ENCODE measurements at regions not wholly inside any gene's neighbourhood (a gene's known extent, or its start where the extent isn't known, plus 50 kb on each side); places are given as distances from the start of the nearest gene placed in this dataset.
"Not testable (repeated sequence)": the region's sequence is repeated elsewhere in the genome, so short reads cannot be mapped to it uniquely, and the experiment has no call there.

DNA sequence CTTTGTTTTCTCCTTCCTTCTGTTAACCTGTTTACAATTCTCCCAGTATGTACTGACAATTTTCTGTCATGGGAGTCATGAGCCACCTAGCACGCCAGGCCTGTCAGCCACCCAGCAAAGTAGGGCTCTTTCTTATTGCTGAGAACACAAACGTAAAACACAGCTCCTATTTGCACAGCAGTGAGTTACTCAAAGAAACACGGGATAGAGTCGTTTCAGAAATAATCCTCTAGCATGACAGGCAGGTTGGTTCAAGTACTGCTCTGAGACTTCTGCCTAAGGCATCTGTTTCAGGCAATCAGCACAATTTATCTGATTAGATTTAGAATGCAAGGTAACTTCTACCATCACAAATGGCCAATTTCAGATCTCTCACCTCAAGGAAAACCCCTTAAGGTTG is 88.8 kb downstream of the CD24 start:
- ATAC-seq (no peak), DNase-seq (ENCODE audit: low spot score) (no peak)

GRCh38 chr6:106884576-106884975 is 90.0 kb downstream of the CD24 start:
- no peak for ATAC-seq
- no peak for DNase-seq (ENCODE audit: low spot score)

GRCh38 chr6:106883808-106884262 is 90.7 kb downstream of the CD24 start:
- ATAC-seq (no peak), DNase-seq (ENCODE audit: low spot score) (no peak)

DNA sequence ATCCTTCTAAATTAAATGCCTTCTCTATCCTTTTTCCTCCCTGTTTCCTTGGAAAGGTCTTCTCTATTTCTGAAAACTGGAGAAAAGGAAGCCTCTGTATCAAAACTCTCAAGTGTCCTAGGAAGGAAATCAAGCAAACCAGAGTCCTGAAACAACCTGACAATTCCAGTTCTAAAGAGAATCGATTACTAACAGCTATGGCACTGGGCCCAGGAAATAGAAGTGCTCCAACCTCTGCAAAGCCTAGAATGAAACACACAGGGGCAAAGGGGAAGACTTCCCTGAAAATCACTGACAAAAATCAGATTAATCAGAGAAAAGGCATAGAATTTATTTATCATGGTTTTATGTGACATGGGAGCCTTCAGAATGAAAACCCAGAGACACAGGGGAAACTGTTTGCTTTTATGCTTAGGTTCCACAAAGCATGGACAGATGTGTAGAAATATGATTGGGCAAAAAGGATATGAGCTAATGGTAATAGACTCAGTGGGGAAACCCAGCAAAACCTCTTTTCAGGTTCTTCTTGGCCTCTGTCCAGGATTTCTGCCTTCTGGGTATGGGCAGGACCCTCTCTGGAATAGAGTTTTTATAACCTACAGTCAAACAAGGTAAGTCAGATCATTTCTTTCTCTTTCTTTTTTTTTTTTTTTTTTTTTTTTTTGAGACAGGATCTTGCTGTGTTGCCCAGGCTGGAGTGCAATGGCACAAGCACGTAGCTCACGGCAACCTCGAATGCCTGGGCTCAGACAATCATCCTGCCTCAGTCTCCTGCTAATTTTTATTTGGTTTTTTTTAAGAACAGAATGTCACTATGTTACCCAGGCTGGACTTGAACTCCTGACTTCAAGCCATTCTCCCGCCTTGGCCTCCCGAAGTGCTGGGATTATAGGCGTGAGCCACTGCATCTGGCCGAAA is 91.7 kb downstream of the CD24 start:
- DNase-seq (ENCODE audit: low spot score) = no peak
- ATAC-seq = peak; percentile 66

GRCh38 chr6:106882138-106882537 is 92.4 kb downstream of the CD24 start:
- DNase-seq (ENCODE audit: low spot score) = no peak
- no peak for ATAC-seq

DNA sequence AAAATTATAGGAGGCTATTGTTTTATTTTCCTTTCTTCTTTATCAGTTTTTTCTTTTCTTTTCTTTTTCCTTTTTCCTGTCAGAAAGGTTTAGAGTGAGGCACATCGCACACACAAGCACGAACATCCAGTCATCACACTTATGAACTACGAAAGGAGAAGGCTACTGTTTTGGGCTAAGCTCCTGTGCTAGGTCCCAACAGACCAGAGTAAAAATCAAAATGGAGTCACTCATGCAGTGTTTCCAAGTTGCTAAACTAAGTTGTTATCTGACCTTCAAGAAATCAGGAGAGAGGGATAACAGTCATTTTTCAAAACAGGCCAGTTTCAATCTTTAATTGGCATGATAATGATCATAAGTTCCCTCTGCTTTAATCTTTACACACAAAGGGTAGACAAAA is 93.6 kb downstream of the CD24 start:
- no peak for ATAC-seq
- no peak for DNase-seq (ENCODE audit: low spot score)

DNA sequence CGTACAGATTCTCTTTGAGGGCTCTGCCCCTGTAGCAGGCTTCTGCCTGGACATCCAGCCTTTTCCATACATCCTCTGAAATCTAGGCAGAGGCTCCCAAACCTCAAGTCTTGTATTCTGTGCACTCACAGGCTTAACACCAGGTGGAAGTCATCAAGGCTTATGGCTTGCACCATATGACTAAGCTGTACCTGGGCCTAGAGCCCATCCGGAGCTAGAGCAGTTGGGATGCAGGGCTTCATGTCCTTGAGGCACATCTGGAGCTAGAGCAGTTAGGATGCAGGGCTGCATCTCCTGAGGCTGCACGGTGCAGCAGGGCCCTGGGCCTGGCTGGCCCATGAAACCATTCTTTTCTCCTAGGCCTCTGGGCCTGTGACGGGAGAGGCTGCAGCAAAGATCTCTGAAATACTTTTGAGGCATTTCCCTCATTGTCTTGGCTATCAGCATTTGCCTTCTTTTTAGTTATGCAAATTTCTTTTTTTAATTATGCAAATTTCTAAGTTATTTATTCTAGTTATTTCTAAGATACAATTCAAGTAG is 98.7 kb downstream of the CD24 start:
- no peak for DNase-seq (ENCODE audit: low spot score)
- no peak for ATAC-seq

DNA sequence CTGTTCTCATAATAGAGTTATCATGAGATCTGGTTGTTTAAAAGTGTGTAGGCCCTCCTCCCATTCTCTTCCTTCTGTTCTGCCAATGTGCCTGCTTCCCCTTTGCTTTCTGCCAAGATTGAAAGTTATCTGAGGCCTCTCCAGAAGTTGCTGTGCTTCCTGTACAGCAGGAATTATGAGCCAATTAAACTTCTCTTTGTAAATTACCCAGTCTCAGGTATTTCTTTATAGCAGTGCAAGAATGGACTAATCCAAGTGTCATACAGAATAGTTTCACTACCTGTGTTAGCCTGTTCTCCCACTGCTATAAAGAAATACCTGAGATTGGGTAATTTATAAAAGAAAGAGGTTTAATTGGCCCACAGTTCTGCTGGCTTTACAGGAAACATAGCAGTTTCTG is 100.0 kb downstream of the CD24 start:
- ATAC-seq (no peak), DNase-seq (ENCODE audit: low spot score) (no peak)

DNA sequence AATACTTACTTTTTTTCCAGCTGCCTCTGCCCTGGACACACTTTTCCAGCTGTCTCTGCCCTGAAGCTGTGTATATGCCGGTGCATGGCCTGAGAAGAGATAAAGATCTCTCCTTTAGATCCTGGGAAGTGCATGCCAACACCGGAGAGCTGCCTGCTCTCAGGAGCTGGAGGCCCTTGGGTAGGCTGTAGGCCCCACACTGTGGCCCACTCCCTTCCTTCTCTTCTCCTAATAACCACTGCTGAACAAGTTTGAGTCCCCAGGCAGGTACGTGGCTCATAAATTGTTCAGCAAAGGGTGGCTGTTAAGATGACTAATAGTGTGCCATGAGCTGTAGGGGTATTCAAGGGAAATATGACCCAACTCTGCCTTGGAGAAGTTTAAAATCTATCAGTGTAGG is 102.5 kb downstream of the CD24 start:
- no peak for DNase-seq (ENCODE audit: low spot score)
- ATAC-seq = no peak

- ATAC-seq = no peak
- no peak for DNase-seq (ENCODE audit: low spot score)
These were observed 103.5 kb downstream of the CD24 start for GRCh38 chr6:106870824-106871717.

DNA sequence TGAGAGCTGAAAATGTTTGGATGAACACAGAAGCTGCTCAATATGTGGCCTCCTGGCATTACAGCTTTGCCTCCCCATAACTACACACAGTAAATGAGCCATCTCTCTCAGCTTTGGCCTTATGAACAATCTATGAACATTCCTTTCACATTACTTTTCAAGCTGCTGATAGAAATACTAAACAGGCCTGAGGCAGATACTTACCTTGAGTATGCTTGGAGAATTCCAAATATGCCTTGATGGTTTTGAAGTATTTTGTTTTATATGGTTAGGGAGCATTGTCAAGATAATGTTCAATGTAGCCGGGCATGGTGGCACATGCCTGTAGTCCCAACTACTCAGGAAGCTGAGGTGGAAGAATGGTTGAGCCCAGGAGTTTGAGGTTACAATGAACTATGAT is 104.5 kb downstream of the CD24 start:
- DNase-seq (ENCODE audit: low spot score) (no peak), ATAC-seq (no peak)

- ATAC-seq = no peak
These were observed 105.3 kb downstream of the CD24 start for GRCh38 chr6:106869203-106869602.

GRCh38 chr6:106866875-106867658 is 107.5 kb downstream of the CD24 start:
- no peak for ATAC-seq
- DNase-seq (ENCODE audit: low spot score) = no peak

More at GRCh38 chr6:106869203-106869602, 105.3 kb downstream of the CD24 start:
- no peak for DNase-seq (ENCODE audit: low spot score)

GRCh38 chr6:106862858-106863257 is 111.7 kb downstream of the CD24 start:
- ATAC-seq = no peak

GRCh38 chr6:106860940-106861339 is 113.6 kb downstream of the CD24 start:
- no peak for ATAC-seq
- no peak for DNase-seq (ENCODE audit: low spot score)

More at GRCh38 chr6:106862858-106863257, 111.7 kb downstream of the CD24 start:
- no peak for DNase-seq (ENCODE audit: low spot score)

DNA sequence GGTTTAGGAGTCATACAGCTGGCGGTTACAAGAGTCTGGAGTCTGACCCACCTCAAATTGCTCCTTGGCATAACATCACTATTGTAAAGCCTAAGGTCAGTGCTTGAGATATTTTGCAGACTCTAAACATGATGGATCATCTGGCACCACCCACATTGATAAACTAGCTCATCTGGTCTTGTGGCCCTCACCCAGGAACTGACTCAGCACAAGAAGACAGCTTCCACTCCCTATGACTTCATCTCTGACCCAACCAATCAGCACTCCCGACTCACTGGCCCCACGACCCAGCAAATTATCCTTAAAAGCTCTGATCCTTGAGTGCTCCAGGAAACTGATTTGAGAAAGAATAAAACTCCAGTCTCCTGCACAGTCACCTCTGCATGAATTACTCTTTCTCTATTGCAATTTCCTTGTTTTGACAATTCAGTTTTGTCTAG is 115.9 kb downstream of the CD24 start:
- no peak for ATAC-seq

GRCh38 chr6:106857771-106858652 is 116.5 kb downstream of the CD24 start:
- ATAC-seq (no peak), DNase-seq (ENCODE audit: low spot score) (no peak)

More for the DNA sequence above, 115.9 kb downstream of the CD24 start:
- DNase-seq (ENCODE audit: low spot score) = no peak

- not testable (repeated sequence) for ATAC-seq; DNase-seq (ENCODE audit: low spot score)
These were observed 117.2 kb downstream of the CD24 start for GRCh38 chr6:106857310-106857709.

GRCh38 chr6:106856227-106856874 is 118.2 kb downstream of the CD24 start:
- ATAC-seq = no peak
- DNase-seq (ENCODE audit: low spot score) = no peak
